ENCODE measurements at regions not wholly inside any gene's neighbourhood (a gene's known extent, or its start where the extent isn't known, plus 50 kb on each side); places are given as distances from the start of the nearest gene placed in this dataset.

- H3K9ac ChIP-seq (ENCODE audit: low read depth, low read length): no peak overlapping the region
- H3K9me3 ChIP-seq (ENCODE audit: control insufficient read depth, insufficient read depth, low read length): no peaks in the 10 kb centered on the region
- no peak overlapping the region for H3K4me3 ChIP-seq (ENCODE audit: low read depth, low read length)
- no peaks in the 10 kb centered on the region for H3K27me3 ChIP-seq (ENCODE audit: control insufficient read depth, insufficient read depth, low read length)
- no peaks in the 10 kb centered on the region for H3K4me1 ChIP-seq (ENCODE audit: control insufficient read depth, insufficient read depth, low read length)
- no peaks in the 10 kb centered on the region for H3K36me3 ChIP-seq (ENCODE audit: control insufficient read depth, insufficient read depth, low read length)
Measured at GRCh38 chr3:159620873-159621272, 367.8 kb upstream of the IL12A start.

DNA sequence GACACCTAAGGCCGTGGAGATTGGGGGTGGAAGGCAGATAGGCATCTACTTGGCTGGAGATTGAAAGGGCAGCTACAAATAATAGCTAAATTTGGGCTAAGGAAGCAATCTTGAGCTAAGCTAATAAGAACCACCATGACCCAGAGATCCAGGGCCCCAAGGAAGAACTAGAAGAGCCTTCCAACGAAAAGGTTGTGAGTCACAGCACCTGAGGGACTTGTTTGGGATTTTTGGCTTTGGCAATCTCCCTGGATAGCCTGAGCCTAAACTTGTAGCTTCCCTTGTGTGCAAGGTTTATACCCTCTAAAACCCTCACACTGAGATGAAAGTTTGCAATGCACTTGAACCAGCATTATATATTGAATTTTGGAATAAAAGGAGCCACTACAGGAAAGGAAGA, 364.0 kb upstream of the IL12A start:
- H3K9me3 ChIP-seq (ENCODE audit: control insufficient read depth, insufficient read depth, low read length): no peaks in the 10 kb centered on the region
- no peaks in the 10 kb centered on the region for H3K4me1 ChIP-seq (ENCODE audit: control insufficient read depth, insufficient read depth, low read length)
- no peaks in the 10 kb centered on the region for H3K36me3 ChIP-seq (ENCODE audit: control insufficient read depth, insufficient read depth, low read length)
- no peaks in the 10 kb centered on the region for H3K27me3 ChIP-seq (ENCODE audit: control insufficient read depth, insufficient read depth, low read length)
- no peak overlapping the region for H3K4me3 ChIP-seq (ENCODE audit: low read depth, low read length)
- no peak overlapping the region for H3K9ac ChIP-seq (ENCODE audit: low read depth, low read length)

DNA sequence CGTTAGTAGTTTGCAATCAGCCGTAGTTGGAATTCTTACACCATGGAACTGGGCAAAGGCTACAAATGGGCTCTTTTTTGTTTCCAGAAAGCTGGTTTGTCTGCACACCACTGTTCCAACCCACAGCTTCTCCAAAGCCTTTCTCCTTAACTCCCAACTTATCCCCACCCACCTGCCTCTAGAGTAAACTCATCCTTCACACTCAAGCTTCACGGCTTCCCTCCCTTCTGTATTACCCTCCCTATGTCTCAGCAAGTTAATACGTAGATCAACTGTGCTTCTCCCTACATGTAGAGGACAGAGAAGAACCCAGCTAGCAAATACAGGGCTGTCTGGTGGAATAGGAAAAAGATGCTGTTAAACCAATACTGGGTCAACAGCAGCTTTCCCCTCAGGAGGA, 363.0 kb upstream of the IL12A start:
- Histone ChIP-seq H3K9ac (ENCODE audit: low read depth, low read length) (no peak overlapping the region), H3K4me1 (ENCODE audit: control insufficient read depth, insufficient read depth, low read length) (no peaks in the 10 kb centered on the region), H3K27me3 (ENCODE audit: control insufficient read depth, insufficient read depth, low read length) (no peaks in the 10 kb centered on the region), H3K9me3 (ENCODE audit: control insufficient read depth, insufficient read depth, low read length) (no peaks in the 10 kb centered on the region), H3K36me3 (ENCODE audit: control insufficient read depth, insufficient read depth, low read length) (no peaks in the 10 kb centered on the region), H3K4me3 (ENCODE audit: low read depth, low read length) (no peak overlapping the region)

DNA sequence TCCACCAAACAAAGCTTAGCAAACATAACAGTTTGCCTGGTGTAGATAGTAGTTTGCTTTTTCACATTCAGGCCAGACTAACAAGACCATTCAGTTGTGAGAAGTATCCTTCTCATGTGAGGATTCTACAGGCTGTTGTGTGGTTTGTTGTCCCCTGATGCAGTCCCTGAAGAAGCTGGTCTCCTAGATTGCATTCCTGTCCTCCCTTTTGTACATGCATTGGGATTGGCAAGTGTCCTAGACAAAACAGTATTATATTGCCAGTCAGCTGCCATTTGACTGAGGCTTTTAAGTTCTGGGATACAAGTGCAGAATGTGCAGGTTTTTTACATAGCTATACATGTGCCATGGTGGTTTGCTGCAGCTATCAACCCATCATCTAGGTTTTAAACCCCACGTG, 362.0 kb upstream of the IL12A start:
- Histone ChIP-seq H3K9me3 (ENCODE audit: control insufficient read depth, insufficient read depth, low read length) (no peaks in the 10 kb centered on the region), H3K9ac (ENCODE audit: low read depth, low read length) (no peak overlapping the region), H3K4me1 (ENCODE audit: control insufficient read depth, insufficient read depth, low read length) (no peaks in the 10 kb centered on the region), H3K36me3 (ENCODE audit: control insufficient read depth, insufficient read depth, low read length) (no peaks in the 10 kb centered on the region), H3K27me3 (ENCODE audit: control insufficient read depth, insufficient read depth, low read length) (no peaks in the 10 kb centered on the region), H3K4me3 (ENCODE audit: low read depth, low read length) (no peak overlapping the region)

DNA sequence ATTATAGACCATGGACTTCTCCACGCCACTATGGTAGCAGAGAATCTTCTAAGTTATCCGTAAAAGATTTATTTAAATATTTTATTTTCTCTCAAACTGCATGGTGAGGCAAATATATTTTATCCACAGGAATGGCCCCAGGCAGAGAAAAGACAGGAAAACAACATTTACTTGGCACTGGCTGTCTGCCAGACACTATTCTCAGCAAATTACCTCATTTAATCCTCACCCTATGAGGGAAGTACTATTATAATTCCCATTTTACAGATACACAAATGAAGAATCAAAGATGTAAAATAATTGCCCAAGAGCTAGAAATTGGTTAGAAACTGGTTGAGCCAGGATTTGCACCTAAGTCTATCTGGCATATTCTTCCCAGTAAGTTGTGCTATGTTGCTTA, 361.4 kb upstream of the IL12A start:
- Histone ChIP-seq H3K9me3 (ENCODE audit: control insufficient read depth, insufficient read depth, low read length) (no peaks in the 10 kb centered on the region), H3K27me3 (ENCODE audit: control insufficient read depth, insufficient read depth, low read length) (no peaks in the 10 kb centered on the region), H3K4me3 (ENCODE audit: low read depth, low read length) (no peak overlapping the region), H3K9ac (ENCODE audit: low read depth, low read length) (no peak overlapping the region), H3K36me3 (ENCODE audit: control insufficient read depth, insufficient read depth, low read length) (no peaks in the 10 kb centered on the region), H3K4me1 (ENCODE audit: control insufficient read depth, insufficient read depth, low read length) (no peaks in the 10 kb centered on the region)

- H3K9ac ChIP-seq (ENCODE audit: low read depth, low read length): no peak overlapping the region
- H3K9me3 ChIP-seq (ENCODE audit: control insufficient read depth, insufficient read depth, low read length): no peaks in the 10 kb centered on the region
- H3K4me3 ChIP-seq (ENCODE audit: low read depth, low read length): no peak overlapping the region
- no peaks in the 10 kb centered on the region for H3K36me3 ChIP-seq (ENCODE audit: control insufficient read depth, insufficient read depth, low read length)
- H3K4me1 ChIP-seq (ENCODE audit: control insufficient read depth, insufficient read depth, low read length): no peaks in the 10 kb centered on the region
- H3K27me3 ChIP-seq (ENCODE audit: control insufficient read depth, insufficient read depth, low read length): no peaks in the 10 kb centered on the region
Measured at GRCh38 chr3:159627634-159628033, 361.0 kb upstream of the IL12A start.

DNA sequence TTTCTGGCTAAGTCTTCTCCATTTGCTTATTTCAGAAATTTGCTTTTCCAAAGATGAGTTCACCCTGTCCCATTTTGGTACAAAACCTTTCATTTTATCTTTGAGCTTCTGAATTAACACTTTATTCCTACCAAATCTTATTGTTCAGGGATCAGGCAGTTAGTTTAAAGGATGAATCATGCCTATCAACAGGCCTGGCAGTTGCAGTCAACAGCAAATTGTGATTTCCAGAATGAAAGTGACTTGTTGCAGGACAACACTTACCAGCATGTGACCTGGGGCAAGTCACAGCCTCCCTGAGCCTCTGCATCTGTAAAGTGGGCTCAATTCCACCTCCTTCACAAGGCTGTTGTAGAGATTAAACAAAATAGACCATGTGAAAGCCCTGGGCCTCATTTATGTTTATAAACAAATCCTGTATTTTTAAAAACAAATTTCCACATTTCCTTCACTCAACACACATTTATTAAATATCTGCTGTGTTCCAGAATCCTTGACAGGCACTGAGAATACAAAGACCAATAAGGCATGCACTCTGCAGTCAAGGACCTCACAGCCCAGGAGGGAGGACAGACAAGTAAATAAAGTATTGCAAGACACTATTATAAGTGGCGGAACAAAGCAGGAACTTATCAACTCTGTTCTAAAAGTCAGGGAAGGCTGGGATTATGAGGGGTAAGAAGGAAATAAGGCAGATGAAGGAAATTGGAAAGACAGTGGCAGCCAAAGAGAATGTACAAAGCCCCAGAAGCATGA, 359.1 kb upstream of the IL12A start:
- Histone ChIP-seq H3K27me3 (ENCODE audit: control insufficient read depth, insufficient read depth, low read length) (no peaks in the 10 kb centered on the region), H3K9ac (ENCODE audit: low read depth, low read length) (no peak overlapping the region), H3K4me3 (ENCODE audit: low read depth, low read length) (no peak overlapping the region), H3K4me1 (ENCODE audit: control insufficient read depth, insufficient read depth, low read length) (no peaks in the 10 kb centered on the region), H3K9me3 (ENCODE audit: control insufficient read depth, insufficient read depth, low read length) (no peaks in the 10 kb centered on the region), H3K36me3 (ENCODE audit: control insufficient read depth, insufficient read depth, low read length) (no peaks in the 10 kb centered on the region)

- H3K27me3 ChIP-seq (ENCODE audit: control insufficient read depth, insufficient read depth, low read length): no peaks in the 10 kb centered on the region
- H3K4me3 ChIP-seq (ENCODE audit: low read depth, low read length): no peak overlapping the region
- H3K9me3 ChIP-seq (ENCODE audit: control insufficient read depth, insufficient read depth, low read length): no peaks in the 10 kb centered on the region
- no peaks in the 10 kb centered on the region for H3K36me3 ChIP-seq (ENCODE audit: control insufficient read depth, insufficient read depth, low read length)
- no peak overlapping the region for H3K9ac ChIP-seq (ENCODE audit: low read depth, low read length)
- H3K4me1 ChIP-seq (ENCODE audit: control insufficient read depth, insufficient read depth, low read length): no peaks in the 10 kb centered on the region
Measured at GRCh38 chr3:159631226-159631625, 357.4 kb upstream of the IL12A start.

DNA sequence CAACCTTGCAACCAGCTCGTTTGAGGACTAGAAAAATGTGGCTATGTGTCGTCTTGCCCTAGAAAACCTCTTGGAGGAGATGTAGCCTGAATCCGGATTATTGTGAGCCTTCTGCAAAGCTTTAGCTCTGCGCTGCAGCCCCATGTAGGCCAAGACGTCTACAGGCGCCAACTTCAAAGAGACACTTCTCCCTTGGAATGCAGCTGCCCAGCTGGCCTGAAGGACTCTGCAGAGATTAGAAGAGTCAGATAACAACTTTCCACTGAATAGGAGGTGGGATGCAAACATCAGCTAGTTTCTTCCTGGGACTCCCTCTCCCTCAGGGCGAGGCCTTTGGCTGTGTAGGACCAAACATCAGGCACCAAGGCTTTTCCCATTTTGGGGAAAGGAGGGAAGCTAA, 356.5 kb upstream of the IL12A start:
- Histone ChIP-seq H3K9me3 (ENCODE audit: control insufficient read depth, insufficient read depth, low read length) (no peaks in the 10 kb centered on the region), H3K4me1 (ENCODE audit: control insufficient read depth, insufficient read depth, low read length) (no peaks in the 10 kb centered on the region), H3K27me3 (ENCODE audit: control insufficient read depth, insufficient read depth, low read length) (no peaks in the 10 kb centered on the region), H3K4me3 (ENCODE audit: low read depth, low read length) (no peak overlapping the region), H3K9ac (ENCODE audit: low read depth, low read length) (no peak overlapping the region), H3K36me3 (ENCODE audit: control insufficient read depth, insufficient read depth, low read length) (no peaks in the 10 kb centered on the region)

GRCh38 chr3:159632851-159633250, 355.8 kb upstream of the IL12A start:
- no peaks in the 10 kb centered on the region for H3K36me3 ChIP-seq (ENCODE audit: control insufficient read depth, insufficient read depth, low read length)
- no peaks in the 10 kb centered on the region for H3K4me1 ChIP-seq (ENCODE audit: control insufficient read depth, insufficient read depth, low read length)
- no peaks in the 10 kb centered on the region for H3K27me3 ChIP-seq (ENCODE audit: control insufficient read depth, insufficient read depth, low read length)
- no peaks in the 10 kb centered on the region for H3K9me3 ChIP-seq (ENCODE audit: control insufficient read depth, insufficient read depth, low read length)
- no peak overlapping the region for H3K4me3 ChIP-seq (ENCODE audit: low read depth, low read length)
- H3K9ac ChIP-seq (ENCODE audit: low read depth, low read length): no peak overlapping the region

GRCh38 chr3:159634483-159634882, 354.2 kb upstream of the IL12A start:
- Histone ChIP-seq H3K4me3 (ENCODE audit: low read depth, low read length) (no peak overlapping the region), H3K4me1 (ENCODE audit: control insufficient read depth, insufficient read depth, low read length) (no peaks in the 10 kb centered on the region), H3K27me3 (ENCODE audit: control insufficient read depth, insufficient read depth, low read length) (no peaks in the 10 kb centered on the region), H3K9ac (ENCODE audit: low read depth, low read length) (no peak overlapping the region), H3K36me3 (ENCODE audit: control insufficient read depth, insufficient read depth, low read length) (no peaks in the 10 kb centered on the region), H3K9me3 (ENCODE audit: control insufficient read depth, insufficient read depth, low read length) (no peaks in the 10 kb centered on the region)

DNA sequence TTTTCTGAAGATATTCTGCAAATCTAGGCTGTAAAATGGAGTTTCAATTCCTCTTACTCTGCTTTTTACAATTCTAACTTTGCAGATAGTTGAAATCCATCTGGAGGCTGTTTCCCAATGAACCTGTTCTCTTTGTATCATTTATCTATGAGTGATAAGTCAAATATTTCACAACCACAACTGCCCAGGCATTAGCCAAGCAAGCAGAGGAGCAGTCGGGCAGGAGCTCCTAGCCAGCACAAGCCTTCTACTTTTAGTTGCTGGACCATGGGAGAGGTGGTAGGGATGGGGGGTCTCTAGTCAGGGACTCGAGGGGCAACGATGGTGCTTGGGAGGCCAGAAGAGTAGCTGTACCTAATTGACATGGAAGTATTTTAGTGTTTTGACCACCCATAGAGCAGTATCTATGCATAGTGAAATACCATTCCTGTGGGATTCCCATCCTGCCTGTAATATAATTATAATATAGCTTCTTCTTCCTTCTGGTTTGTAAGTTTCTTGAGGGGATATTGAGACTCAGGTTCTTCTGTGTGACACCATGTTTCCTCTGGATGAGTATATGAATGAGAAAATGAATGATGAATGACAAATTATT, 353.5 kb upstream of the IL12A start:
- Histone ChIP-seq H3K9ac (ENCODE audit: low read depth, low read length) (no peak overlapping the region), H3K36me3 (ENCODE audit: control insufficient read depth, insufficient read depth, low read length) (no peaks in the 10 kb centered on the region), H3K4me3 (ENCODE audit: low read depth, low read length) (no peak overlapping the region), H3K27me3 (ENCODE audit: control insufficient read depth, insufficient read depth, low read length) (no peaks in the 10 kb centered on the region), H3K9me3 (ENCODE audit: control insufficient read depth, insufficient read depth, low read length) (no peaks in the 10 kb centered on the region), H3K4me1 (ENCODE audit: control insufficient read depth, insufficient read depth, low read length) (no peaks in the 10 kb centered on the region)
